Endothelial cell of umbilical vein (primary cell): ENCODE measurements at regions not wholly inside any gene's neighbourhood (a gene's known extent, or its start where the extent isn't known, plus 50 kb on each side); places are given as distances from the start of the nearest gene placed in this dataset.

Experiments used
- BruUV-seq: library from RNA; stranded (reverse); fragments of 400-500 nt; replicated peaks from 2 replicates; lab custom pipeline; 2021; lab: Mats Ljungman, UMichigan
- CTCF ChIA-PET: fragments of 300-600, 350-600 bp; sonication (Branson Sonifier 250); formaldehyde crosslinking; loops from one replicate; lab custom pipeline; 2021; ENCODE audit warnings: antibody characterized with exemption, inconsistent platforms; lab: Charles Lee
- POLR2A ChIA-PET: fragments of 300-600, 350-600 bp; sonication (Branson Sonifier 250); formaldehyde crosslinking; loops from one replicate; lab custom pipeline; 2021; ENCODE audit warnings: antibody characterized with exemption, inconsistent platforms; lab: Charles Lee
- DNase-seq: peaks from one replicate; pipeline ENCODE4 v3.0.0-alpha.2; 2011; ENCODE audit warnings: low read depth, low spot score
- FAIRE-seq: peaks from 2 replicates; lab custom pipeline; 2011; peaks lifted over from hg19 to GRCh38; lab: Jason Lieb, UNC
- H2AFZ ChIP-seq: 2 replicates; pipeline ENCODE4 v1.6.0; 2012; ENCODE audit warnings: low read depth, low read length, control low read depth, inconsistent platforms
- H3K27ac ChIP-seq: 2 replicates; pipeline ENCODE4 v1.5.1; 2011; ENCODE audit warnings: low read depth, mild to moderate bottlenecking, control low read depth, low read length, moderate library complexity; ENCODE audit not compliant: insufficient read depth
- H3K27me3 ChIP-seq, 2 experiments: 2 replicates each; pipeline versions ENCODE4 v1.6.0 to v1.6.1; 2011; ENCODE audit warnings: low read length in 2 of 2, mixed read lengths in 1 of 2; ENCODE audit not compliant: control insufficient read depth in 2 of 2, insufficient read depth in 2 of 2
- H3K36me3 ChIP-seq, 2 experiments: 2 replicates in 1 of 2; 3 replicates in 1 of 2; pipeline ENCODE4 v1.5.1; 2011; ENCODE audit warnings: low read length in 2 of 2, mild to moderate bottlenecking in 1 of 2, moderate library complexity in 1 of 2; ENCODE audit not compliant: control insufficient read depth in 2 of 2, insufficient read depth in 2 of 2; ENCODE audit errors: extremely low read depth in 1 of 2
- H3K4me1 ChIP-seq: 3 replicates; pipeline ENCODE4 v1.5.1; 2011; ENCODE audit warnings: mild to moderate bottlenecking, low read length; ENCODE audit not compliant: control insufficient read depth, insufficient read depth; ENCODE audit errors: extremely low read depth
- H3K4me2 ChIP-seq: 2 replicates; pipeline ENCODE4 v1.6.1; 2011; ENCODE audit warnings: low read length, control low read depth, mixed read lengths; ENCODE audit not compliant: insufficient read depth
- H3K4me3 ChIP-seq, 3 experiments: fragments of 200-600 bp in 1 of 3; sonication (generic), shearing (Covaris generic) in 1 of 3; replicated peaks in 1 of 3; 2 replicates each; pipeline ENCODE4 v1.5.1; 2011 to 2016; ENCODE audit warnings: control low read depth in 3 of 3, low read length in 3 of 3, mild to moderate bottlenecking in 2 of 3, inconsistent platforms in 1 of 3, low read depth in 1 of 3, moderate library complexity in 1 of 3; ENCODE audit not compliant: insufficient read depth in 1 of 3
- H3K79me2 ChIP-seq: 2 replicates; pipeline ENCODE4 v1.6.0; 2012; ENCODE audit warnings: low read length, inconsistent platforms; ENCODE audit not compliant: control insufficient read depth, insufficient read depth
- H3K9ac ChIP-seq: replicated peaks from 2 replicates; pipeline ENCODE3; 2011; ENCODE audit warnings: low read length, control low read depth; ENCODE audit not compliant: insufficient read depth; ENCODE audit errors: extremely low read depth
- H3K9me1 ChIP-seq: replicated peaks from 3 replicates; pipeline ENCODE4 v1.6.0; 2011; ENCODE audit warnings: mild to moderate bottlenecking, low read length; ENCODE audit not compliant: control insufficient read depth, insufficient read depth; ENCODE audit errors: extremely low read depth
- H3K9me3 ChIP-seq: replicated peaks from 2 replicates; pipeline ENCODE4 v1.5.1; 2012; ENCODE audit warnings: low read length, inconsistent platforms; ENCODE audit not compliant: control insufficient read depth, insufficient read depth
- H4K20me1 ChIP-seq: replicated peaks from 2 replicates; pipeline ENCODE3; 2011; ENCODE audit warnings: mild to moderate bottlenecking, low read length; ENCODE audit not compliant: control insufficient read depth, insufficient read depth; ENCODE audit errors: extremely low read depth
- EZH2 ChIP-seq: IDR thresholded peaks from 2 replicates; pipeline ENCODE4 v1.6.1; 2012; ENCODE audit warnings: borderline replicate concordance, low read depth, mild to moderate bottlenecking, moderate library complexity, low read length, inconsistent platforms; ENCODE audit not compliant: severe bottlenecking
- FOS ChIP-seq: IDR thresholded peaks from 2 replicates; pipeline ENCODE4 v1.6.1; 2011; ENCODE audit warnings: mild to moderate bottlenecking, low read length, moderate library complexity, borderline replicate concordance; ENCODE audit not compliant: insufficient read depth
- GATA2 ChIP-seq: IDR thresholded peaks from 2 replicates; pipeline ENCODE4 v1.7.0; 2011; ENCODE audit warnings: low read depth, mild to moderate bottlenecking, moderate library complexity, mixed read lengths, low read length; ENCODE audit not compliant: insufficient read length, insufficient read depth
- JUN ChIP-seq: IDR thresholded peaks from 2 replicates; pipeline ENCODE4 v1.6.1; 2011; ENCODE audit warnings: borderline replicate concordance, low read depth; ENCODE audit not compliant: insufficient read length, insufficient read depth
- MYC ChIP-seq: IDR thresholded peaks from one replicate; pipeline ENCODE4 v1.6.1; 2011; ENCODE audit warnings: mild to moderate bottlenecking, low read depth, low read length
- POLR2A ChIP-seq: IDR thresholded peaks from 2 replicates; pipeline ENCODE4 v1.6.1; 2012; ENCODE audit warnings: low read depth, mild to moderate bottlenecking, control low read depth, low read length
- POLR2AphosphoS5 ChIP-seq: IDR thresholded peaks from 2 replicates; pipeline ENCODE4 v1.6.1; 2012; ENCODE audit warnings: low read depth, mild to moderate bottlenecking, control low read depth, low read length, moderate library complexity; ENCODE audit not compliant: insufficient read depth
- dilution Hi-C: fragments of 300-500 bp; cut with MboI; formaldehyde crosslinking; loops from one replicate; pipeline ENCODE4 v1.15.0; 2019; ENCODE audit warnings: low sequenced_read_pairs; ENCODE audit not compliant: extremely low pct_ligation_motif_present
- intact Hi-C: fragments of 100-400 bp; cut with micrococcal nuclease; formaldehyde crosslinking; loops from one replicate; pipeline ENCODE4 v1.10.0; 2022
- TF ChIP-seq, protein P1 (sequence below), 2 donors: IDR thresholded peaks; 1 replicate in 1 of 2; 2 replicates in 1 of 2; pipeline ENCODE4 v1.5.1; 2011; ENCODE audit warnings: low read length in 2 of 2, mild to moderate bottlenecking in 2 of 2, moderate library complexity in 2 of 2, control low read depth in 1 of 2, inconsistent platforms in 1 of 2, low read depth in 1 of 2; ENCODE audit not compliant: insufficient read depth in 1 of 2; ENCODE audit errors: extremely low read depth in 1 of 2
- TF ChIP-seq, protein P2 (sequence below): IDR thresholded peaks from 2 replicates; pipeline ENCODE4 v1.6.1; 2011; ENCODE audit not compliant: insufficient read depth, insufficient read length

DNA sequence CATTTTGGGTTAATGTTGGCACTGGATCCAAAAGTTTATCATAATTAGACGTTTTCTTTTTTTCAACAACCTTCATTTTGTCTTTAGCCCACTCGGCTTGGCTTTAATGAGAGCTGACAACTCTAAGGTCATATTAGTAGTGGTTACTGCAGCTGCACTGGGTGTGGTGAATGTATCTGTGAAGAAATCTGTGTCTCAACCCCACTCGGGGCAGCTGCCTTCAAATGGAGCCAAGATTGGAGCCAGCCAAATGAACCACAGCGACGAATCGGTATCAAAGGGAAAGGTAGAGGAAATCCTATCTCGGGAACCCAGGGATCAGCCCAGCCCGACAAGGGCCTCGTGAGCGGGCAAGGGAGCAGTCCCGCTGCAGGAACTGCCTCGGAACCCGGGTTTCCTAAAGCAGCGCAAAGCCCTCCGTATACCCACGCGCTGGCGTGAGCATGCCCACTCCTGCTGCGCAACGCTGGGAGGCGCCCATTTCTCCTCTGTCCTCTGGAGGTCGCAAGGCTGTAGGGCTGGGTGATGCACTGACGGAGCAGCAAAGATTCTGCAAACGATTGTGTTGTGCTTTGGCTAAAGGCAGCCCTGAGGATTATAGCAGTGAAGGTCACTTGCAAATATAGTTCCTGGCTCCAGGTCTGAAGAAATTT, 98.7 kb upstream of the MBL2 start:
- H2AFZ ChIP-seq: no peak overlapping the region
- H3K4me2 ChIP-seq: no peak overlapping the region
- intact Hi-C loops (no loop called here), dilution Hi-C loops (no loop called here)
- BruUV-seq: no TSS peak
- no peak overlapping the region for H3K27ac ChIP-seq
- TF ChIP-seq, protein P1, sequence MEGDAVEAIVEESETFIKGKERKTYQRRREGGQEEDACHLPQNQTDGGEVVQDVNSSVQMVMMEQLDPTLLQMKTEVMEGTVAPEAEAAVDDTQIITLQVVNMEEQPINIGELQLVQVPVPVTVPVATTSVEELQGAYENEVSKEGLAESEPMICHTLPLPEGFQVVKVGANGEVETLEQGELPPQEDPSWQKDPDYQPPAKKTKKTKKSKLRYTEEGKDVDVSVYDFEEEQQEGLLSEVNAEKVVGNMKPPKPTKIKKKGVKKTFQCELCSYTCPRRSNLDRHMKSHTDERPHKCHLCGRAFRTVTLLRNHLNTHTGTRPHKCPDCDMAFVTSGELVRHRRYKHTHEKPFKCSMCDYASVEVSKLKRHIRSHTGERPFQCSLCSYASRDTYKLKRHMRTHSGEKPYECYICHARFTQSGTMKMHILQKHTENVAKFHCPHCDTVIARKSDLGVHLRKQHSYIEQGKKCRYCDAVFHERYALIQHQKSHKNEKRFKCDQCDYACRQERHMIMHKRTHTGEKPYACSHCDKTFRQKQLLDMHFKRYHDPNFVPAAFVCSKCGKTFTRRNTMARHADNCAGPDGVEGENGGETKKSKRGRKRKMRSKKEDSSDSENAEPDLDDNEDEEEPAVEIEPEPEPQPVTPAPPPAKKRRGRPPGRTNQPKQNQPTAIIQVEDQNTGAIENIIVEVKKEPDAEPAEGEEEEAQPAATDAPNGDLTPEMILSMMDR (IDR thresholded peaks at IDR 0.05; ENCODE audit: extremely low read depth in 1 of 2, insufficient read depth in 1 of 2, low read depth in 1 of 2, low read length in 2 of 2): no peak
- ChIA-PET CTCF (no interaction called here), POLR2A (no interaction called here)
- FAIRE-seq (no peak), DNase-seq (no peak)
- H3K4me3 ChIP-seq: no peak overlapping the region
- H3K4me1 ChIP-seq: no peaks in the 10 kb centered on the region
- H3K9me1 ChIP-seq: no peaks in the 10 kb centered on the region
- no peaks in the 10 kb centered on the region for H4K20me1 ChIP-seq
- no peaks in the 10 kb centered on the region for H3K79me2 ChIP-seq
- no peak overlapping the region for H3K9ac ChIP-seq
- H3K9me3 ChIP-seq: no peaks in the 10 kb centered on the region
- H3K36me3 ChIP-seq: no peaks in the 10 kb centered on the region
- peaks cover 0 to 2% of the 10 kb centered on the region in 2 experiments for H3K27me3 ChIP-seq

DNA sequence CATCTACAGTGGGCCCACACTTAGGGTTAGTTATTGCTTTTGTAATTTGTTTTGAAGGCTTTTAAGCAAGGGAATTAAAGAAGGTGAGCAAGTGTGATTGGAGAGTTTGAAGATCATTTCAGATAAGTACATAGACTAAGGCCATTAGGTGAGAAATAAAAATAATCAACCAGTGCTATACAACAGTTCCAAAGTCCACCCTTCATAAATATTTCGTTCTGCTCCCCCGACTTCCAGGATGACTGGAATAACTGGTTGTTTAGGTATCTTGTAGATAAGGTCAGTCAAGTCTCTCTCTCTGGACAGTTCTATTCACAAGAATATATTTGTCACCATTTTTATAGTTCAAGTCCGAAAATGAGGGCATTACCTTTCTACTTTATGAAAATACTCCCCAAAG, 98.0 kb upstream of the MBL2 start:
- Histone ChIP-seq H3K9ac (no peak overlapping the region), H3K79me2 (no peaks in the 10 kb centered on the region), H3K9me1 (no peaks in the 10 kb centered on the region), H3K9me3 (no peaks in the 10 kb centered on the region), H2AFZ (no peak overlapping the region), H3K36me3 (no peaks in the 10 kb centered on the region), H3K27ac (no peak overlapping the region), H4K20me1 (no peaks in the 10 kb centered on the region), H3K4me1 (no peaks in the 10 kb centered on the region), H3K4me2 (no peak overlapping the region), H3K4me3 (no peak overlapping the region), H3K27me3 (peaks cover 0 to 2% of the 10 kb centered on the region in 2 experiments)
- FAIRE-seq (no peak), DNase-seq (no peak)
- intact Hi-C loops (no loop called here), dilution Hi-C loops (no loop called here)
- ChIA-PET CTCF (no interaction called here), POLR2A (no interaction called here)
- no TSS peak for BruUV-seq
- TF ChIP-seq MYC (no peak), GATA2 (no peak), FOS (no peak), EZH2 (no peak), POLR2A (no peak), POLR2AphosphoS5 (no peak), JUN (no peak)
- TF ChIP-seq, protein P2, sequence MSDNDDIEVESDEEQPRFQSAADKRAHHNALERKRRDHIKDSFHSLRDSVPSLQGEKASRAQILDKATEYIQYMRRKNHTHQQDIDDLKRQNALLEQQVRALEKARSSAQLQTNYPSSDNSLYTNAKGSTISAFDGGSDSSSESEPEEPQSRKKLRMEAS: no peak
- TF ChIP-seq, protein P1 (IDR thresholded peaks at IDR 0.05; ENCODE audit: extremely low read depth in 1 of 2, insufficient read depth in 1 of 2, low read depth in 1 of 2, low read length in 2 of 2): no peak
